ENCODE measurements at regions not wholly inside any gene's neighbourhood (a gene's known extent, or its start where the extent isn't known, plus 50 kb on each side); places are given as distances from the start of the nearest gene placed in this dataset.

DNA sequence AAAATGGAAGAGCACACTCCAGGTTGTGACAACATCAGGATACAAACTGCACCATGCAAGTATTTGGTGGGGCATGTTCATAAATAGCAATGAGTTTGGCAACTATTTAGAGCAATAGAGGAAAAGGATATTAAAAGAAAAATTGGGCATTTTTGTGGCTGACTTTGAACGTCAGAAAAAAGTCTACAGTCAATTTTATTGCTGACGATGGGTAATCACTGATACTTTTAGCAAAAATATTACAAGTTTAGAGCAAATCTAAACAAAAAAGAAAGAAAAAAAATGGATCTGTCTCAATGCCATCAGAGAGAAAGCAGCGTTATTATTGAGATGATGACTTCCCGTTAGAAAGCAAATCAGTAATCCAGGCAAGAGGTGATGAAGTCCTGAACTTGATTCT, 65.2 kb downstream of the CGGBP1 start:
- TF ChIP-seq, protein P1, sequence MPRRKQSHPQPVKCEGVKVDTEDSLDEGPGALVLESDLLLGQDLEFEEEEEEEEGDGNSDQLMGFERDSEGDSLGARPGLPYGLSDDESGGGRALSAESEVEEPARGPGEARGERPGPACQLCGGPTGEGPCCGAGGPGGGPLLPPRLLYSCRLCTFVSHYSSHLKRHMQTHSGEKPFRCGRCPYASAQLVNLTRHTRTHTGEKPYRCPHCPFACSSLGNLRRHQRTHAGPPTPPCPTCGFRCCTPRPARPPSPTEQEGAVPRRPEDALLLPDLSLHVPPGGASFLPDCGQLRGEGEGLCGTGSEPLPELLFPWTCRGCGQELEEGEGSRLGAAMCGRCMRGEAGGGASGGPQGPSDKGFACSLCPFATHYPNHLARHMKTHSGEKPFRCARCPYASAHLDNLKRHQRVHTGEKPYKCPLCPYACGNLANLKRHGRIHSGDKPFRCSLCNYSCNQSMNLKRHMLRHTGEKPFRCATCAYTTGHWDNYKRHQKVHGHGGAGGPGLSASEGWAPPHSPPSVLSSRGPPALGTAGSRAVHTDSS (CRISPR knock-in tag; conservative IDR thresholded peaks at IDR 0.05), result no peak
- no peak for TF ChIP-seq TBL1XR1 (IDR thresholded peaks at IDR 0.05; ENCODE audit: borderline replicate concordance, low read length, partially characterized antibody)
- TF ChIP-seq, protein P2, sequence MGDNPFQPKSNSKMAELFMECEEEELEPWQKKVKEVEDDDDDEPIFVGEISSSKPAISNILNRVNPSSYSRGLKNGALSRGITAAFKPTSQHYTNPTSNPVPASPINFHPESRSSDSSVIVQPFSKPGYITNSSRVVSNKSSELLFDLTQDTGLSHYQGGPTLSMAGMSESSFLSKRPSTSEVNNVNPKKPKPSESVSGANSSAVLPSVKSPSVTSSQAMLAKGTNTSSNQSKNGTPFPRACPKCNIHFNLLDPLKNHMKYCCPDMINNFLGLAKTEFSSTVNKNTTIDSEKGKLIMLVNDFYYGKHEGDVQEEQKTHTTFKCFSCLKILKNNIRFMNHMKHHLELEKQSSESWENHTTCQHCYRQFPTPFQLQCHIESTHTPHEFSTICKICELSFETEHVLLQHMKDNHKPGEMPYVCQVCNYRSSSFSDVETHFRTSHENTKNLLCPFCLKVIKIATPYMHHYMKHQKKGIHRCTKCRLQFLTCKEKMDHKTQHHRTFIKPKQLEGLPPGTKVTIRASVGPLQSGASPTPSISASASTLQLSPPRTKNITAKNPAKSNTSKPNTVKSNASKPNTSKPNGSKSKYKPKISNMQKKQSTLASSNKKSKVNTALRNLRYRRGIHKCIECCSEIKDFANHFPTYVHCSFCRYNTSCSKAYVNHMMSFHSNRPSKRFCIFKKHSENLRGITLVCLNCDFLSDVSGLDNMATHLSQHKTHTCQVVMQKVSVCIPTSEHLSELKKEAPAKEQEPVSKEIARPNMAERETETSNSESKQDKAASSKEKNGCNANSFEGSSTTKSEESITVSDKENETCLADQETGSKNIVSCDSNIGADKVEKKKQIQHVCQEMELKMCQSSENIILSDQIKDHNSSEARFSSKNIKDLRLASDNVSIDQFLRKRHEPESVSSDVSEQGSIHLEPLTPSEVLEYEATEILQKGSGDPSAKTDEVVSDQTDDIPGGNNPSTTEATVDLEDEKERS (CRISPR knock-in tag; IDR thresholded peaks at IDR 0.05), result no peak

Data from HepG2 (cell line).